ENCODE measurements at regions not wholly inside any gene's neighbourhood (a gene's known extent, or its start where the extent isn't known, plus 50 kb on each side); places are given as distances from the start of the nearest gene placed in this dataset.

GRCh38 chr5:145233461-145233860, 601.7 kb downstream of the PRELID2 start:
- Histone ChIP-seq H3K4ac (ENCODE audit: low read depth, low read length) (no peak overlapping the region), H3K36me3 (ENCODE audit: control insufficient read depth, insufficient read depth, low read length) (no peaks in the 10 kb centered on the region), H3K14ac (replicated peaks; ENCODE audit: low read depth, low read length) (no peak overlapping the region), H3K27me3 (ENCODE audit: control insufficient read depth, insufficient read depth, low read length) (no peaks in the 10 kb centered on the region), H3K9me3 (ENCODE audit: control insufficient read depth, insufficient read depth, low read length) (no peaks in the 10 kb centered on the region), H2AK9ac (replicated peaks; ENCODE audit: low read depth, low read length, poor library complexity) (no peak overlapping the region), H2BK120ac (ENCODE audit: low read depth, low read length) (no peak overlapping the region), H3K27ac (ENCODE audit: insufficient read depth, low read length) (no peak overlapping the region), H2AFZ (replicated peaks; ENCODE audit: low read length, poor library complexity) (no peak overlapping the region), H3K9me1 (ENCODE audit: insufficient read depth, low read length) (no peaks in the 10 kb centered on the region), H3K9ac (ENCODE audit: low read depth, low read length) (no peak overlapping the region), H3K79me1 (ENCODE audit: low read depth in 1 of 2, low read length in 2 of 2) (no peaks in the 10 kb centered on the region), H3K56ac (ENCODE audit: extremely low read depth, insufficient read depth, low read length) (no peak overlapping the region), H3K23ac (ENCODE audit: low read depth, low read length) (no peak overlapping the region), H4K20me1 (ENCODE audit: insufficient read depth, low read length) (no peaks in the 10 kb centered on the region), H4K91ac (ENCODE audit: insufficient read depth, low read depth, low read length) (no peak overlapping the region), H4K5ac (ENCODE audit: low read depth, low read length) (no peak overlapping the region), H2BK5ac (ENCODE audit: low read depth, low read length, poor library complexity, severe bottlenecking) (no peak overlapping the region), H2AK5ac (ENCODE audit: low read depth, low read length) (no peak overlapping the region), H3K4me3 (ENCODE audit: insufficient read depth, low read depth, low read length) (no peak overlapping the region), H3K4me2 (ENCODE audit: low read depth, low read length) (no peak overlapping the region), H2BK15ac (ENCODE audit: low read depth, low read length) (no peak overlapping the region), H3K18ac (ENCODE audit: low read depth, low read length) (no peak overlapping the region), H2BK20ac (ENCODE audit: low read depth, low read length) (no peak overlapping the region), H4K8ac (ENCODE audit: low read depth in 2 of 2, low read length in 2 of 2) (no peak overlapping the region), H3K4me1 (ENCODE audit: control insufficient read depth, insufficient read depth, low read length) (no peaks in the 10 kb centered on the region; the same call in 1 of the 2 replicates)
- DNase-seq, result no peak
- dilution Hi-C loops (cut with HindIII; ENCODE audit: low sequenced_read_pairs, unreplicated experiment) (no loop called here), intact Hi-C loops (cut with micrococcal nuclease) (no loop called here), in situ Hi-C loops (cut with MboI; ENCODE audit: low sequenced_read_pairs) (no loop called here)
- POLR2A ChIA-PET (ENCODE audit: unreplicated experiment), result no interaction called here
- no CpG with 5 or more reads among the region's 3 CpGs for WGBS, 2 experiments (ENCODE audit: extremely low coverage in 2 of 2, insufficient read length in 1 of 2)
- no peak for ATAC-seq (ENCODE audit: low read depth)
- CTCF ChIA-PET, result no interaction called here
- TF ChIP-seq ELK1 (IDR thresholded peaks at IDR 0.05; ENCODE audit: borderline replicate concordance, low read depth, low read length) (no peak), MAFK (IDR thresholded peaks at IDR 0.05; ENCODE audit: low read depth, low read length) (peak; percentile 63)
- BruUV-seq (replicated peaks), result no TSS peak

Data from IMR-90 (cell line).